Activated CD4-positive, alpha-beta T cell treated with anti-CD3 and anti-CD28 coated beads, Interleukin-2, amount 50 U/mL, for 48 hours (primary cell): ENCODE measurements at regions not wholly inside any gene's neighbourhood (a gene's known extent, or its start where the extent isn't known, plus 50 kb on each side); places are given as distances from the start of the nearest gene placed in this dataset.

Experiments used
- DNase-seq, 2 experiments: peaks; one replicate each; pipeline ENCODE4 v3.0.0-alpha.2; 2020

DNA sequence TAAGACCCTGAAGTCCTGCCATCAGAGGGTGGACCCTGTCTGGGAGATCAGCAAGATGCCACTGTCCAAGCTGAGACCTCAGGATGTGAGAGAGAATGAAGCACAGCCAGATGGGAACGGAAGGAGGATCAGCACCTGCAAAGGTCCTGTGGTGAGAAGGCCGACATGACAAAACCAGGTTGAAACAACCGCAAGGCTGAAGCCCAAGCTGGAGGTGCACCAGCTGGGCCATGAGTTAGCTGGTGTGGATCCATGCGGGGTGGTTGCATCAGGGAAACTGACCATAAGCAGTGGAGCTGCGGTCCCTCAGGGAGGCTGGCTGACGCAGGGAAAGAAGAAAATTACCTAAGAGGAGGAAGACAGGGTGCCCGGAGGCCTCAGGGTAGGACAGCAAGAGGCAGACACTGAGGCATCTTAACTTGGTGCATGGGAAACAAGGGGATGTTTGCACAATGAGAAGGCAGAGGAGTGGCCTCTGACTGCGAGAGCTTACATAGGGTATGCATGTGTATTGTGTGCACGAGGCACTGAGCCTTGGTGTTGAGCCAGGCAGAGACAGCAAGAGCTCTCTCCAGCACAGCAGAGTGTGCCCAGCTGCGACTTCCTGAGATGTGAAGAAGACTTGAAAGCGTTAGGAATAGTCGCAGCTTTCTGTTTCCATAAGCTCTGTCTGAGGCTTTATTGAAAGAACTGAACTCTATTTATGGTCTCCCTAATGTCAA lies 497.7 kb downstream of the OCA2 start:
- no peak for DNase-seq

DNA sequence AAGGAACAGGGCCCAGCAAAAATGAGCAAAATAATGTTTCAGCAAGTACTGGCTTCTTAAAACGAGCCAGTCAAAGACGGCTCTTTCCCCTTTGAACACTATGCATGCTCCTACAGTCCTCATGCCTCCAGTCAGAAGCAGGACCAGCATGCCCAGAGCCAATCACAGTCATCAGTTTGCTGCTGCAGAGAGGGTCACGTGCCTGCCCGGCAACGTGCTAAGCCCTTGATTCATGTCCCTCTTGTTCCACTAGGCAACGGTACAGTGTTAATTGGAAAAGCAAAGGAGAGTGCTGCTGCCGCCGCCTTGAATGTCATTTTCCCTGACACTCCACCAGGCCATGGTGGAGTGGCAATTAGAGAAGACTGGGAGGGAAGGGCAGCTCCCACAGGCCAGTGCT lies 500.1 kb downstream of the OCA2 start:
- DNase-seq: no peak

DNA sequence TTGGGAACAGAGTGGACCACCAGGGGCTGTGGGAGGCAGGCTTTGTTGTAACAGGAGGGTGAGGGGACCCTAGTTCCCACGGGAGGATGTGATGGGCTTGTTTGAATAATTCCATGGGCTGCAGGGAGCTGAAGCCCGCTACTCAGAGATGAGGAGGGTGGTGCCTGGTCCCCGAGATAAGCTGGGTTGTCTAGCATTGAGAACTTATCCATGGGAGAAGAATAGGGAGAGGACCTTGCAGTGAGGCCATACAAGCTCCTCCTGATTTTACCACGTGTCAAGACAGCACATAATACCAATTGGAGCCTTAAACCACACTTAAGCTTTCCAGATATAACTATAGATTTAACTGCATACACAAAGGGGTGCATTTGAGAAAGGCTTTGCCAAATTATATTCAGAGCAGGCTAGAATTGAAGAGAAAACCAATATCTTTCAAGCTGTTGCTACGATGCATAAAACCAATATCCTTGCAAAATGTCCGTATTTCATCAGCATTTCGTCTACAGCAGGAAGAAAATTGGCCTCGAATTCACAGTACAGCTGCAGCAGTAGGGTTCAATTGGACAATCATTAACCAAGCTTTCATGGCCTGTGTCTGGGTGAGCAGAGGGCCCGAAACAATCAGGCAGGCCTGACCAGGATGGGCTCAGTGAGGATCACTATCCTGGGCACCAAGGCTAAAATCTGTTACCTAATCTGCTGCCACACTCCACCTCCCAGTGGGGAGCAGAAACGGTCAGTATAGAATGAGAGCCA lies 500.7 kb downstream of the OCA2 start:
- DNase-seq: no peak

DNA sequence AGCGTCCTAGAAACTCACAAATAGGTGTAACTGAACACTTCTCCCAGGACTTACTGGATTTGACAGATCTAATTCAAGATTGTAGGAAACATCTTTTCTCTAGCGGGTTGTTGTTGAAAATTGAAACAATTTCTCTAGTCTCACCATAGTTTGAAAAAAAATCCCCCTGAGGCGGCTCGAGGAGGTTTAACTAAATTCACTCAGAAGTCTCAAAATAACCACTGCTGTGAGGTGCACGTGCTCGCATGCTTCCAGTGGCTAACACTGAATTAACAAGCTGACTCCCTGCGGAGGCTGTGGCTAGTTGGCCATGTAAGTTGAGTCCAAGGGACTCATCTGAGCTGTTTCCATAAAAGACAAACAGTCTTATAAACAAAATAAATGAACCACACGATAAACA lies 503.9 kb downstream of the OCA2 start:
- no peak for DNase-seq

DNA sequence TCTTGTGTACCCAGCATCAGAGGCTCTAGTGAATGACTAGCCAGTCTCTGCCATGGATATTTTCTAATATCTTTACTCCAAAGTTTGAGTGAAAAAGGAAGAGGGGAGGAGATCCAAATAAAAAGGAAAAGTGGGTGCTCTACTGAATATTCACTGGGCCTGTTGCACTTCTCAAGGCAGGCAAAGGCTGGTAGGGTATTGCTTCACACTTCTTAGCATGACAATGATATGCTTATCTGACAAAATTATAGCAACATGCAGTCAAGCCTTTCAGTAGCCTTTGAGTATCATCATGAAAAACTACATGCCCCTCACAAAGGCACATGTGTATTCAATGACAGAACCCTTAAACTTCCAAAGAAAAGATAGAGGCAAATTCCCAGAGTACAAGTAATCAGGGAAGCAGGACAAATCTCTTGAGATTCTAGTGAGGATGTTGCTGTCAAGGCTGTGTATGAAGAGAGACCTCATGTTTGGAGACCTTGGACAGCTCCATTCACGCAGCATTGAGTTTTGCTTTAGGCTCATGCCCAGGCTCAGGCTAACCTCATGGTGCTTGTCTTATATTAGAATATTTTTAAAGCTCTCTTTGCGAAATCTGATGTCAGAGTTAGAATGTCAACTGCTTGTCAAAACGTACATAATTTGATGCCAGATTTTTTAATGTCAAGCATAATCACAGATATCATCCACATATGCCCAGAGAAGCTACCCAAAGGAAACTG lies 506.9 kb downstream of the OCA2 start:
- no peak for DNase-seq
